ENCODE measurements at regions not wholly inside any gene's neighbourhood (a gene's known extent, or its start where the extent isn't known, plus 50 kb on each side); places are given as distances from the start of the nearest gene placed in this dataset.

GRCh38 chr14:56891226-56891625, 80.9 kb upstream of the OTX2 start:
- no peak for TF ChIP-seq CTCF (conservative IDR thresholded peaks at IDR 0.05)
- H3K27ac ChIP-seq = peak overlapping the region; percentile 13; the same call in 1 of the 2 replicates

GRCh38 chr14:56889705-56890104, 79.4 kb upstream of the OTX2 start:
- TF ChIP-seq CTCF (conservative IDR thresholded peaks at IDR 0.05) = no peak
- H3K27ac ChIP-seq = no peak overlapping the region

- no peak for TF ChIP-seq CTCF (conservative IDR thresholded peaks at IDR 0.05)
Measured at GRCh38 chr14:56888274-56888673, 78.0 kb upstream of the OTX2 start.

GRCh38 chr14:56887216-56887615, 76.9 kb upstream of the OTX2 start:
- TF ChIP-seq CTCF (conservative IDR thresholded peaks at IDR 0.05) = no peak
- H3K27ac ChIP-seq = no peak overlapping the region

More at GRCh38 chr14:56888274-56888673, 78.0 kb upstream of the OTX2 start:
- H3K27ac ChIP-seq = no peak overlapping the region

- TF ChIP-seq CTCF (conservative IDR thresholded peaks at IDR 0.05) = no peak
- peak overlapping the region; percentile 44 for H3K27ac ChIP-seq
Measured at GRCh38 chr14:56886471-56887062, 76.3 kb upstream of the OTX2 start.

- peak overlapping the region; percentile 44 for H3K27ac ChIP-seq
- no peak for TF ChIP-seq CTCF (conservative IDR thresholded peaks at IDR 0.05)
Measured at GRCh38 chr14:56885825-56886224, 75.5 kb upstream of the OTX2 start.

GRCh38 chr14:56884617-56885016, 74.3 kb upstream of the OTX2 start:
- TF ChIP-seq CTCF (conservative IDR thresholded peaks at IDR 0.05) = no peak
- H3K27ac ChIP-seq = no peak overlapping the region

All from VCaP (cell line).